Upper lobe of left lung (tissue), 4 donors: ENCODE measurements at regions not wholly inside any gene's neighbourhood (a gene's known extent, or its start where the extent isn't known, plus 50 kb on each side); places are given as distances from the start of the nearest gene placed in this dataset.

ENCODE experiments used
- EP300 ChIP-seq, 4 donors: sonication (generic); formaldehyde crosslinking; IDR thresholded peaks; one replicate each; pipeline ENCODE4 v1.5.1; 2017; ENCODE audit warnings: antibody characterized with exemption in 4 of 4, control low read depth in 2 of 4
- POLR2A ChIP-seq, 4 donors: fragments of 450-650 bp; IDR thresholded peaks; one replicate each; pipeline ENCODE4 v1.5.1; 2016 to 2017; ENCODE audit warnings: antibody characterized with exemption in 4 of 4, mild to moderate bottlenecking in 2 of 4
- POLR2AphosphoS5 ChIP-seq, 2 donors: sonication (generic); formaldehyde crosslinking; IDR thresholded peaks; one replicate each; pipeline ENCODE4 v1.5.1; 2017; ENCODE audit warnings: antibody characterized with exemption in 2 of 2
- TF ChIP-seq, protein P1 (sequence below), 6 experiments: fragments of 450-650 bp in 4 of 6; fragments of 200-600 bp in 2 of 6; sonication (generic) in 2 of 6; IDR thresholded peaks; one replicate each; pipeline ENCODE4 v1.5.1; 2016 to 2019; ENCODE audit warnings: antibody characterized with exemption in 6 of 6

- TF ChIP-seq, protein P1, sequence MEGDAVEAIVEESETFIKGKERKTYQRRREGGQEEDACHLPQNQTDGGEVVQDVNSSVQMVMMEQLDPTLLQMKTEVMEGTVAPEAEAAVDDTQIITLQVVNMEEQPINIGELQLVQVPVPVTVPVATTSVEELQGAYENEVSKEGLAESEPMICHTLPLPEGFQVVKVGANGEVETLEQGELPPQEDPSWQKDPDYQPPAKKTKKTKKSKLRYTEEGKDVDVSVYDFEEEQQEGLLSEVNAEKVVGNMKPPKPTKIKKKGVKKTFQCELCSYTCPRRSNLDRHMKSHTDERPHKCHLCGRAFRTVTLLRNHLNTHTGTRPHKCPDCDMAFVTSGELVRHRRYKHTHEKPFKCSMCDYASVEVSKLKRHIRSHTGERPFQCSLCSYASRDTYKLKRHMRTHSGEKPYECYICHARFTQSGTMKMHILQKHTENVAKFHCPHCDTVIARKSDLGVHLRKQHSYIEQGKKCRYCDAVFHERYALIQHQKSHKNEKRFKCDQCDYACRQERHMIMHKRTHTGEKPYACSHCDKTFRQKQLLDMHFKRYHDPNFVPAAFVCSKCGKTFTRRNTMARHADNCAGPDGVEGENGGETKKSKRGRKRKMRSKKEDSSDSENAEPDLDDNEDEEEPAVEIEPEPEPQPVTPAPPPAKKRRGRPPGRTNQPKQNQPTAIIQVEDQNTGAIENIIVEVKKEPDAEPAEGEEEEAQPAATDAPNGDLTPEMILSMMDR (IDR thresholded peaks at IDR 0.05), result no peak
- TF ChIP-seq POLR2A (IDR thresholded peaks at IDR 0.05), result no peak
- TF ChIP-seq POLR2AphosphoS5 (IDR thresholded peaks at IDR 0.05), result no peak
- no peak for TF ChIP-seq EP300 (IDR thresholded peaks at IDR 0.05)
Observed at GRCh38 chr11:42036201-42036600, 576.7 kb upstream of the LRRC4C start.
